Esophagus squamous epithelium (tissue), 5 donors: ENCODE measurements at regions not wholly inside any gene's neighbourhood (a gene's known extent, or its start where the extent isn't known, plus 50 kb on each side); places are given as distances from the start of the nearest gene placed in this dataset.

Experiments
- DNase-seq: peaks from one replicate; lab custom pipeline; 2025; lab: John Stamatoyannopoulos, UW
- H3K27ac ChIP-seq, 4 donors: fragments of 200-600 bp; sonication (generic); one replicate each; pipeline ENCODE4 v1.5.1; 2016 to 2019; ENCODE audit warnings: mild to moderate bottlenecking in 1 of 4
- H3K27me3 ChIP-seq, 4 donors: fragments of 200-600 bp; sonication (generic); 1 replicate in 3 of 4; 2 replicates in 1 of 4; pipeline versions ENCODE4 v1.5.1 to v1.6.0; 2017 to 2021; ENCODE audit warnings: antibody characterized with exemption in 1 of 4
- H3K36me3 ChIP-seq, 3 donors: fragments of 200-600 bp; sonication (generic); one replicate each; pipeline ENCODE4 v1.5.1; 2016 to 2019
- H3K4me1 ChIP-seq, 3 donors: fragments of 200-600 bp; sonication (generic); one replicate each; pipeline ENCODE4 v1.5.1; 2017 to 2019
- H3K4me3 ChIP-seq, 4 donors: fragments of 200-600 bp; sonication (generic); 1 replicate in 3 of 4; 2 replicates in 1 of 4; pipeline ENCODE4 v1.5.1; 2016 to 2019; ENCODE audit warnings: mild to moderate bottlenecking in 2 of 4, moderate library complexity in 1 of 4
- H3K9me3 ChIP-seq, 3 donors: fragments of 200-600 bp; sonication (generic); one replicate each; pipeline ENCODE4 v1.5.1; 2016 to 2019
- POLR2A ChIP-seq, 4 donors: fragments of 450-650 bp; IDR thresholded peaks; one replicate each; pipeline ENCODE4 v1.6.1; 2017; ENCODE audit warnings: antibody characterized with exemption in 4 of 4, mild to moderate bottlenecking in 4 of 4, moderate library complexity in 3 of 4
- WGBS, 2 donors: methylation state at CpG; one replicate each; pipeline ENCODE4 v1.1.5; 2018; 5-methylcytosine and 5-hydroxymethylcytosine counted together
- intact Hi-C: fragments of 100-400 bp; cut with DNase I; formaldehyde crosslinking; loops from one replicate; pipeline ENCODE4 v1.15.0; 2022
- TF ChIP-seq, protein P1 (sequence below), 6 experiments: fragments of 450-650 bp in 4 of 6; fragments of 200-600 bp in 2 of 6; sonication (generic) in 2 of 6; IDR thresholded peaks; one replicate each; pipeline ENCODE4 v1.5.1; 2016 to 2019; ENCODE audit warnings: antibody characterized with exemption in 6 of 6, mild to moderate bottlenecking in 4 of 6, moderate library complexity in 4 of 6
- donor health status: DM: yes; HTN: yes; CAD: no.

DNA sequence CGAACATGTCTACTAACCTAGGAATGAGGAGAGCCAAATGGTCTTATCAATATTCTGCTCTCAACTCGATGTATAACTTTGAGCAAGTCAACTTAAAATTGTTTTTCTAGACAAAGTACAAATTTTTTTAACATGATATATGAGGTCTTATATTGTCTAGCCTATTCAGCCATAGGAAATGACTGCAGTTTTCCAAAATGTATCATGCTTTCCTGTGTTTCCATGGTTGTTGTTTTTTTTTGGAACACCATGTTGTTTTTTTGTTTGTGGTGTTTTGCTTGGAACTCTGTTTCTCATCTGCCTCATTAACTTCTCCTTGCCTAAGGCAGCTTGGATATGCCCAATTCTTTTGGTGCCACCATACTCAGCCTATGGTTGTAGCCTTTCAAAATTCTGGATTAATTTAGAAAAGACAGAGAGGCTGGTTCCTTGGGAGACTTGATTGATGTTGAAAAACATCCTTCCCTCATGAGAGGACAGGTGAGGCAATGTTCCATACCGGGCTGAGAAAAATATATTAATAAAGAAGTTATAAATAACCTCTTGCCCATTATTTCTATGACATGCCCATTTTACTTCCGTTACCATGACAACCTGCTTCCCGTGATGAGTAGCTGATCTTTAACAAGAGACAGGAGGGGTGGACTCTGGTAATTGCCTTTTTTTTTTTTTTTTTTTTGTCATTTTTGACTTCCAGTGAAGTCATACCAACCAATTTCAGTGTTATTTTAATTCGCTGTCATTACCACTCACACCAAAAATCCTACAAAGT is 687.9 kb upstream of the GRM7 start:
- TF ChIP-seq, protein P1, sequence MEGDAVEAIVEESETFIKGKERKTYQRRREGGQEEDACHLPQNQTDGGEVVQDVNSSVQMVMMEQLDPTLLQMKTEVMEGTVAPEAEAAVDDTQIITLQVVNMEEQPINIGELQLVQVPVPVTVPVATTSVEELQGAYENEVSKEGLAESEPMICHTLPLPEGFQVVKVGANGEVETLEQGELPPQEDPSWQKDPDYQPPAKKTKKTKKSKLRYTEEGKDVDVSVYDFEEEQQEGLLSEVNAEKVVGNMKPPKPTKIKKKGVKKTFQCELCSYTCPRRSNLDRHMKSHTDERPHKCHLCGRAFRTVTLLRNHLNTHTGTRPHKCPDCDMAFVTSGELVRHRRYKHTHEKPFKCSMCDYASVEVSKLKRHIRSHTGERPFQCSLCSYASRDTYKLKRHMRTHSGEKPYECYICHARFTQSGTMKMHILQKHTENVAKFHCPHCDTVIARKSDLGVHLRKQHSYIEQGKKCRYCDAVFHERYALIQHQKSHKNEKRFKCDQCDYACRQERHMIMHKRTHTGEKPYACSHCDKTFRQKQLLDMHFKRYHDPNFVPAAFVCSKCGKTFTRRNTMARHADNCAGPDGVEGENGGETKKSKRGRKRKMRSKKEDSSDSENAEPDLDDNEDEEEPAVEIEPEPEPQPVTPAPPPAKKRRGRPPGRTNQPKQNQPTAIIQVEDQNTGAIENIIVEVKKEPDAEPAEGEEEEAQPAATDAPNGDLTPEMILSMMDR (IDR thresholded peaks at IDR 0.05): no peak
- TF ChIP-seq POLR2A (IDR thresholded peaks at IDR 0.05): no peak
- H3K36me3 ChIP-seq: no peaks in the 10 kb centered on the region
- intact Hi-C loops: no loop called here
- no peaks in the 10 kb centered on the region for H3K27me3 ChIP-seq
- no peaks in the 10 kb centered on the region for H3K9me3 ChIP-seq
- H3K4me1 ChIP-seq: no peaks in the 10 kb centered on the region
- H3K27ac ChIP-seq: no peak overlapping the region
- no peak overlapping the region for H3K4me3 ChIP-seq
- WGBS, 2 donors: 64 to 65% methylated on average over 6 of the region's 6 CpGs
- DNase-seq: no peak

DNA sequence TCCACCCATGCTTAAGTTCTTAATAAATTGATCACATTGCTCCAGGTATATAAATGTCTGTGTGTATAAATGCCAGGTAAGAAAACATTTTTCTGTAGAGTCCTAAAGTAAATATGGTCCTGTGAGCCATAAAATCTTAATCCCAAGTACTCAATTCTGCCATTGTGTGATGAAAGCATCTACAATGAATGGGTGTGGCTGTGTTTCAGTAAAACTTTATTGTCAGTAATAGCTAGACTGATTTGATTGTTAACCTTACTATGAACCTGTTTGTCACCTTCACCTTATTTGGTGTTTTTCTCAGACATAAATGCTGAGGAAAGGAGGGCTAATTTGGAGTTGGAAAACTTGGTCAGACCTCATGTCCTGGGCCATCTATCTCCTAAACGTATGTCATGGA is 683.5 kb upstream of the GRM7 start:
- TF ChIP-seq, protein P1 (IDR thresholded peaks at IDR 0.05): no peak
- no peak for TF ChIP-seq POLR2A (IDR thresholded peaks at IDR 0.05)
- DNase-seq: no peak
- WGBS, 2 donors: 53 to 56% methylated on average over 1 of the region's 1 CpG
- Histone ChIP-seq H3K4me3 (no peak overlapping the region), H3K27me3 (no peaks in the 10 kb centered on the region), H3K27ac (no peak overlapping the region), H3K36me3 (no peaks in the 10 kb centered on the region), H3K4me1 (no peaks in the 10 kb centered on the region), H3K9me3 (no peaks in the 10 kb centered on the region)
- intact Hi-C loops: no loop called here

- Histone ChIP-seq H3K4me3 (no peak overlapping the region), H3K4me1 (no peaks in the 10 kb centered on the region), H3K27me3 (no peaks in the 10 kb centered on the region), H3K9me3 (no peaks in the 10 kb centered on the region), H3K27ac (no peak overlapping the region), H3K36me3 (no peaks in the 10 kb centered on the region)
- no peak for DNase-seq
- intact Hi-C loops: no loop called here
- WGBS, 2 donors: 68 to 83% methylated on average over 3 of the region's 3 CpGs
- TF ChIP-seq, protein P1 (IDR thresholded peaks at IDR 0.05): no peak
- TF ChIP-seq POLR2A (IDR thresholded peaks at IDR 0.05): no peak
Measured at GRCh38 chr3:6179761-6180160, 681.2 kb upstream of the GRM7 start.

DNA sequence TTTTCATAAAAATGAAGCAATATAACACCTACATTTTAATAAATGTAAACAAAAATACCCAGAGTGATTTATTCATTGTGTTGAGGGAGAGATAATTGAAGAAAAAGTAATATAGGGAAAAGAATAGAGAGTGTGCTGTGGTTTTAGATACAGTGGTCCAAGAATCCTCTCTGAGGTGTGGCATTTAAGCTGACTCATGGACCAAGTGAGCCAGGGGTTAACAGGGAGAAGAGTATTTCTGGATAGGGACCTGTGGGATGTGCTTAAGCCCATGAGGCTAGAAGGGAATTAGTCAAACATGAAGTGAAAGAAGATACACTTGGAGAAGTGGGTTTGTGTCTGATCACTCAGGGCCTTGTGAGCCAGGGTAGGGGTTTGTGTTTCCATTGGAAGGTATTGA is 680.7 kb upstream of the GRM7 start:
- Histone ChIP-seq H3K27me3 (no peaks in the 10 kb centered on the region), H3K4me3 (no peak overlapping the region), H3K9me3 (no peaks in the 10 kb centered on the region), H3K27ac (no peak overlapping the region), H3K36me3 (no peaks in the 10 kb centered on the region), H3K4me1 (no peaks in the 10 kb centered on the region)
- no peak for DNase-seq
- intact Hi-C loops: no loop called here
- TF ChIP-seq, protein P1 (IDR thresholded peaks at IDR 0.05): no peak
- no peak for TF ChIP-seq POLR2A (IDR thresholded peaks at IDR 0.05)

- DNase-seq: no peak
- WGBS, 2 donors: 29 to 37% methylated on average over 5 of the region's 5 CpGs
- Histone ChIP-seq H3K4me1 (no peaks in the 10 kb centered on the region), H3K27me3 (no peaks in the 10 kb centered on the region), H3K4me3 (no peak overlapping the region), H3K36me3 (no peaks in the 10 kb centered on the region), H3K9me3 (no peaks in the 10 kb centered on the region), H3K27ac (no peak overlapping the region)
- TF ChIP-seq, protein P1 (IDR thresholded peaks at IDR 0.05): no peak
- TF ChIP-seq POLR2A (IDR thresholded peaks at IDR 0.05): no peak
- intact Hi-C loops: no loop called here
Measured at GRCh38 chr3:6182476-6182875, 678.4 kb upstream of the GRM7 start.
